ENCODE measurements at regions not wholly inside any gene's neighbourhood (a gene's known extent, or its start where the extent isn't known, plus 50 kb on each side); places are given as distances from the start of the nearest gene placed in this dataset.

DNA sequence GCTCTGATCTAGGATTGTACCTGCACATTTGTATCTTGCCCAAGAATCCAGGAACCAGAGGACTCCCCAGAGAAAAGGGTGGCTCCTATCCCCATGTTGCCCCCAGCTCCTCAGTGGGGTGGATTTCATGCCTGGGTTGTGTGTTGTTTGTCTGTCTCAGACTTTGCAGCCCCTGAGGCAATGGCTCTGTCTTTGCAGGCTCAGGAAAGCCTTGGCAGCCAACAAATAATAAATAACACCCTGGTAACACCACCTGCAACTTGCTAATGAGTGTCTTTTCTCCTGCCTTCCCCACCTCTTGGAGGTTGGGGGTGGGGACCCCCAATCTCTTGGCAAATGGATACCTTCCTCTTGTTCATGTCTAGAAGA is 65.2 kb upstream of the CISTR start:
- POLR2A ChIA-PET = no interaction called here

DNA sequence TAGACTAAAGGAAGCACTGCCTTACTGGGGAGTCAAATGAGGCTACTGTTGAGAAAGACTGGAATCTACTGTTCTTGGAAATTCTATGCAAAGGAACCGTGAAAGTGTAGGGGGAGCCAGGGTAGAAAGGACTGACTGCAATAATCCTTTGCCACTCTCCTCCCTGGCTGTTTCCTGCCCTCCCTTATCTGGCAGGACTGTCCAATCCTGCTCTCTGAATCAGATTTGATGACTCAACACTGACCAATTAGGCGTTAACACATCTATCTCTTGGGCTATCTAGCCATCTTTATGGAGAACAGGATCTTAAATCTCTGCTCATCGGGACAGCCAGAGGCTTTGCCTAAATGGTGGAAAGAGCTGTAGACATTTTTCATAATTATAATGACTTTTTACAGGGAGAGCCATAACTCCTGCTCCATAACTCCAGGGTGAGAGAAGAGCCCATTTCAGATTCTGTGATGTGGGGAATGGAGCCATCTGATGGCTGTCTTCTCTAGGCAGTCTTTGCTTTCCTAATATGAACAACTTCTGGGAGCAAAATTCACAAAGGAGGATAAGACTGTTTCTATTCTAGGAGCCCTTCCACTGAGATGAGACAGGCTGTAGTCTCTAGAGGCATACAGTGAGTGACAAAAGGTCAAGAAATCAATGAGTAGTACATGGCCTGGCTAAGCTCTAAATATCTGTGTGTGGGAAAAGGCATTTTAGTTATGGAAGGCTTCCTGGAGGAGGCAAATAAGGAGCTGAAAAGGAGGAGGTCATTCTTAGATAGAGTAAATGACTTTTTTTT is 68.9 kb upstream of the CISTR start:
- ChIA-PET CTCF (interaction anchor here (1.9 kb wide), 1 partner anchor 10 kb away, joined by 6 read pairs; no protein-coding TSS in a partner anchor), POLR2A (no interaction called here)
- H3K4me1 Mint-ChIP-seq (ENCODE audit: low read depth) = no peaks in the 10 kb centered on the region
- no peaks in the 10 kb centered on the region for H3K36me3 Mint-ChIP-seq (ENCODE audit: low read depth)
- DNase-seq (no peak), ATAC-seq (no peak)
- no peaks in the 10 kb centered on the region for H3K9me3 Mint-ChIP-seq (ENCODE audit: insufficient read depth)
- H3K27ac Mint-ChIP-seq = no peak overlapping the region
- peaks cover 53% of the 10 kb centered on the region for H3K27me3 Mint-ChIP-seq (ENCODE audit: low read depth)
- no peak overlapping the region for H3K4me3 Mint-ChIP-seq

More for the DNA sequence above, 65.2 kb upstream of the CISTR start:
- no peak for ATAC-seq
- Mint-ChIP-seq H3K27me3 (ENCODE audit: low read depth) (peaks cover 38% of the 10 kb centered on the region), H3K36me3 (ENCODE audit: low read depth) (no peaks in the 10 kb centered on the region), H3K4me1 (ENCODE audit: low read depth) (no peaks in the 10 kb centered on the region), H3K9me3 (ENCODE audit: insufficient read depth) (no peaks in the 10 kb centered on the region), H3K4me3 (no peak overlapping the region), H3K27ac (no peak overlapping the region)
- CTCF ChIA-PET = no interaction called here
- DNase-seq = no peak

DNA sequence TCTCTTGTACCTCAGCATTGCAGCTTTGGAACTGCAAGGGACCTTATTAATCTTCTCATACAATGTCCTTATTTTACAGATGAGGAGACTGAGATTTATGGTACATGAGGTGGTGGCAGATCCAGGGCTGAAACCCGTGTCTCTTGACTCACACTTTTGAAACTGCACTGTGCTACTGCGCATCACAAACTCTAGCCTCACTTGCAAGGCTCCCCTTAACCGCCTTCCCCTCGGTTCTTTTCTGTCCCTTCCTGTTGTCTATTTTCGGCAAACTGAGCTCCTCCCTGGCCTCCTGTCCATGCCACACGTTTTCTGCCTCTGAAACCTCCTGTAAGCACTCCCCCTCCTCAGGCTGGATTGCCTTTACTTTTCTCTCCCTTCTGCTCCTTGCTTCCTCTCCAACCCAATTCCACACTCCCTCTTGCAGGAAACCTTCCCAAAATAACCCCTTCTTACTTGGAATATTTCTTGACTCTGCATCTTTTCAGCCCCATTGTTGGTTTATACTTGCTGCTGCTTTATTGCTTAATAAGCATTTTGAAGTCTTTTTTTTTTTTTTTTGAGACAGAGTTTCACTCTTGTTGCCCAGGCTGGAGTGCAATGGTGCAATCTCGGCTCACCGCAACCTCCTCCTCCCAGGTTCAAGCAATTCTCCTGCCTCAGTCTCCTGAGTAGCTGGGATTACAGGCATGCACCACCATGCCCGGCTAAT is 72.4 kb upstream of the CISTR start:
- Mint-ChIP-seq H3K27ac (no peak overlapping the region), H3K4me1 (ENCODE audit: low read depth) (no peaks in the 10 kb centered on the region), H3K9me3 (ENCODE audit: insufficient read depth) (no peaks in the 10 kb centered on the region), H3K36me3 (ENCODE audit: low read depth) (no peaks in the 10 kb centered on the region), H3K4me3 (no peak overlapping the region), H3K27me3 (ENCODE audit: low read depth) (peaks cover 44% of the 10 kb centered on the region)
- POLR2A ChIA-PET = no interaction called here
- DNase-seq (no peak), ATAC-seq (no peak)
- CTCF ChIA-PET = no interaction called here

DNA sequence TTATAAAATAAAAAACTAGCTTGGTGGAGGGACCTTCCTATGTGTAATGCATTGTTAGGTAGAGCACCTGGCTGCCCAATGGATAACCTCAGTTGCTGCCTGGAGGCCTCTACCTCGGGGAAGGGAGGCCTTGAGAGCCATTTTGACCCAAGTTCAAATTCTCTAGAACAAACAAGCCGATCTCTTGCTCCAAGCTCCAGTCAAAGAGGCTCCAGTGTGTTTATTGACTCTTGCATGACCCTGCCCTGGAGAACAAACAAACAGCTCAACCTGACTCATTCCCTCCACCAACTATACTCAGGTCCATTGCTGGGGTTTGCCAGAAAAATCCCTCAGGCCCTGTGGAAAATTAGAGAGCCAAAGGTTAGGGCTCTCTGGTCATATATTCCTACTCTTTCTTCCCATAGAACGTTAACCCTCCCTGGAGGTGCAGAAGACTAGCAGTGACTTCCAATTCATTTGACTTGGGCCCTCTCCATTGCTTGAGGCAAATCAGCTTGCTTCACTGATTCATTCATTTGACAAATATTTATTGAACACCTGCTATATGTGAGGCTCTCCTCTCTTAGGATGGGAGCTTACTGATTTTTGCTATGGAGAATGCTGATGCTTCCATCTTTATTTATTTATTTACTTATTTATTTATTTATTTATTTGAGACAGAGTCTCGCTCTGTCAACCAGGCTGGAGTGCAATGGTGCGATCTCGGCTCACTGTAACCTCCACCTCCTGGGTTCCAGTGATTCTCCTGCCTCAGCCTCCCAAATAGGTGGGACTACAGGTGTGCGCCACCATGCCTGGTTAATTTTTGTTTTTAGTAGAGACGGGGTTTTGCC is 73.7 kb upstream of the CISTR start:
- H3K4me1 Mint-ChIP-seq (ENCODE audit: low read depth) = no peaks in the 10 kb centered on the region
- H3K27ac Mint-ChIP-seq = no peak overlapping the region
- ChIA-PET POLR2A (no interaction called here), CTCF (no interaction called here)
- H3K9me3 Mint-ChIP-seq (ENCODE audit: insufficient read depth) = no peaks in the 10 kb centered on the region
- peaks cover 35% of the 10 kb centered on the region for H3K27me3 Mint-ChIP-seq (ENCODE audit: low read depth)
- H3K4me3 Mint-ChIP-seq = no peak overlapping the region
- no peak for ATAC-seq
- H3K36me3 Mint-ChIP-seq (ENCODE audit: low read depth) = no peaks in the 10 kb centered on the region
- DNase-seq = no peak

DNA sequence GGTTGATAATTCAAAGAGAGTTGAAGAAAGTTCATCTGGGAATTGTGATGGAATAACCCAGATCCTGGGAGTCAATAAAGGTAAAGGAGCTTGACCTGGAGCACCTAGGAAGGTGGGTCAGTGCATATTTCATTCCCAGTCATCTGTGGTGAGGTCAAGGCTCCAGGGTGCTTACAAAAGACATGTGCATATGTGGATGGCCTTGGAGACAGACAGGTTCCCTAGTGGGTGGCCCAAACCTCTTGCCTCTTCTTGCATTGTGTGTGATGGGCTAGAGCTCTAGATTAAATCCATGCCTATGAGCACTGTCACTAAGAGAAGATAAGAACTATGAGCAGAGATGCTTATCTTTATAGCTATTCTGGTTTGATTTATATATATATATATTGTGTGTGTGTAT is 75.5 kb upstream of the CISTR start:
- H3K9me3 Mint-ChIP-seq (ENCODE audit: insufficient read depth) = no peaks in the 10 kb centered on the region
- H3K27ac Mint-ChIP-seq = no peak overlapping the region
- POLR2A ChIA-PET = no interaction called here
- no peaks in the 10 kb centered on the region for H3K36me3 Mint-ChIP-seq (ENCODE audit: low read depth)
- CTCF ChIA-PET = no interaction called here
- H3K4me1 Mint-ChIP-seq (ENCODE audit: low read depth) = no peaks in the 10 kb centered on the region
- DNase-seq (no peak), ATAC-seq (no peak)
- peaks cover 26% of the 10 kb centered on the region for H3K27me3 Mint-ChIP-seq (ENCODE audit: low read depth)
- no peak overlapping the region for H3K4me3 Mint-ChIP-seq

DNA sequence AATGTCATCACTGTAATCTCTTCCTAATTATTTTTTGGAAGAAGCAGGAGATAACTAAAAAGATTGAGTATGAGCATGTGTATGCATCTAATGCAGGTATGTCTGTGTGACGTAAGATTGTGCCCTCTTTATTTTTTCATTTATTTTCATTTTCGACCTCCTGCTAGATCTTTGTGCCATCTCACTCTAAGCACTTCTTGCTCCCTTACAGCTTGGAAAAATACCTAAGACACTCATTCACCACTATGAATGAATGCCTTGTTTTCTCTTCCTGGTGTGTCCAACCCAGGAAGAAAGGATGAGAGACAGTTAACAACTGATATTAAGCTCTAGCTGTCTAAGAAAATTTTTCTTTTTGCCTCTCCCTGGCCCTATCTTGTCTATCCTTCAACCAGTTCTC is 76.8 kb upstream of the CISTR start:
- Mint-ChIP-seq H3K9me3 (ENCODE audit: insufficient read depth) (no peaks in the 10 kb centered on the region), H3K4me1 (ENCODE audit: low read depth) (no peaks in the 10 kb centered on the region), H3K27ac (no peak overlapping the region), H3K36me3 (ENCODE audit: low read depth) (no peaks in the 10 kb centered on the region), H3K27me3 (ENCODE audit: low read depth) (peaks cover 22% of the 10 kb centered on the region), H3K4me3 (no peak overlapping the region)
- ChIA-PET POLR2A (no interaction called here), CTCF (no interaction called here)
- DNase-seq = no peak
- no peak for ATAC-seq

DNA sequence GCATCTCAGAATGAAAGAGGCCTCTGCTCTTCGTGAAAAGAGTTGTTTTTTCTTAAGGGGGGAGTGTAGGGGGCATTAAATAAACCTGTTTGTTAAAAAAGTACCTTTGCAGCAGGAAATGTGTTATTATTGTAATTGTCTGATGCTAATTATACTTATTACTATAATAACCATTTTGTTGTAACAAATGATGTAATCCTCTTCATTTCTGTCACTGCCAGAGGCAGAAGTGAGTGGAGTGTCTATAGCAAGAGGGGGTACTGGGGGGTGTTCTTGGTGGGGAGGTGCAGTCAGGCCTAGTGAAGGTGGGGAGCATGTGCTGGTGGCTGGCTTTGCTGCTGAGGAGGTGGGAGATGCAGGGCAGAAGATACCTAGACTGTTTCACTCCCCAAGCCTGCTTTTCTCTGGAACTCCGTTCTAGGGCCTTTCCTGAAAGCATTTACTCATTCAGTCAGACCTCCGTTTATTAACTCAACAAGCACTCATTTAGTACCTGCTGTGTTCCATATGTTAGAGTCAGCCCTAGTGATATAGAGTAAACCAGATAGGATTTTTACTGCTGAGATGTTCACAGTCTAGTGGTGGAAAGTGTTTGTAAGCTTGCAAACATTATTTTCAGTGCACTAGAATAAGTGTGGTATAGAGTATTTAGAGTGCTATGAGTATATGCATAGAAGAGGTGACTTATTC is 77.5 kb upstream of the CISTR start:
- CTCF ChIA-PET = no interaction called here
- no peak for DNase-seq
- POLR2A ChIA-PET = no interaction called here

DNA sequence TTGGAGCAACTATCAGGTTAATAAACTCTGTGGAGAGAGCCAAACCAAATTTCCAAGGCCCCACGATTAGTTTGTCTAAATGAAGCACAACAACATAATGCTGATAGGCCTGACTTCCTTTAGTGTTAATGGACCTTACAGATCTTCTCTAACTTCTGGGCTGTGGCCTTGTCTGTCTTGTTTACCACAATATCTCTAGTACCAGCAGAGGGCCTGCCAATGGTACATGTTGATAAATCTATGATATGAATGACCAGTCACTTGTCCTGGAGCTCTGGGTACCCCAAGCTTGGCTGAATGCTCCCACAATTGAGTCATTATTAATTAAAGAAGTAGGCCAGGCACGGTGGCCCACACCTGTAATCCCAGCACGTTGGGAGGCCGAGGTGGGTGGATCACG is 78.9 kb upstream of the CISTR start:
- H3K36me3 Mint-ChIP-seq (ENCODE audit: low read depth) = no peaks in the 10 kb centered on the region
- H3K27me3 Mint-ChIP-seq (ENCODE audit: low read depth) = peaks cover 31% of the 10 kb centered on the region
- no peaks in the 10 kb centered on the region for H3K4me1 Mint-ChIP-seq (ENCODE audit: low read depth)
- DNase-seq (no peak), ATAC-seq (no peak)
- H3K9me3 Mint-ChIP-seq (ENCODE audit: insufficient read depth) = no peaks in the 10 kb centered on the region
- no peak overlapping the region for H3K4me3 Mint-ChIP-seq
- POLR2A ChIA-PET = no interaction called here
- H3K27ac Mint-ChIP-seq = no peak overlapping the region
- CTCF ChIA-PET = interaction anchor here (0.7 to 1.8 kb wide), 3 partner anchors 10 to 73 kb away, joined by 3 to 6 read pairs (median 4); no protein-coding TSS in a partner anchor

More for the DNA sequence above, 77.5 kb upstream of the CISTR start:
- Mint-ChIP-seq H3K4me3 (no peak overlapping the region), H3K4me1 (ENCODE audit: low read depth) (no peaks in the 10 kb centered on the region), H3K27me3 (ENCODE audit: low read depth) (peaks cover 22% of the 10 kb centered on the region), H3K9me3 (ENCODE audit: insufficient read depth) (no peaks in the 10 kb centered on the region), H3K36me3 (ENCODE audit: low read depth) (no peaks in the 10 kb centered on the region), H3K27ac (no peak overlapping the region)
- ATAC-seq = no peak

DNA sequence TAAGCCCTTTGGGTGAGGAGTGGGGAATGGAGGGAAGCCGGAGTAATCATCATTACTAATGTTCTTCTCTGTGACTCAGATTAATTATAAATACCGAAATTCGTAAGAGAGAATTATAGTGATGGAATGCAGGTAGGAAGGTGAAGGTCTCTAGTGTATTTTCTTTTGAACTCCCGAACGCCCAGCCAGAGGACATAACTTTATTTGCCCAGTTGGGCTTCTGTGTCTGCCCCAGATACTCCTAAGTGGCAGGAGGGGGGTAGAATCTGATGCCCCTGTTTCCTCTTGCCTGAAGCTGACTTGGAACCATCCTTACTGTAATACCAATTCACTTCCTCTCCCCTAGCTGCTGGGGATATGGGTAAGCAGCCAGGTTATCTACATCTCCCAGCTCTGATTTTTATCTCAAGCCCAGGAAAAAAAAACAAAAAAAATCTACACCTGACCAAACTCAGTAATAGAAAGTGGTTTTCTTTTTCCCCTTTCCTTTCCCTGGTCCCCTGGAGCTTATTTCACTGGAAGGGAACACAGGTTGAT is 84.4 kb upstream of the CISTR start:
- H3K27me3 Mint-ChIP-seq (ENCODE audit: low read depth) = peaks cover 53% of the 10 kb centered on the region
- ChIA-PET POLR2A (interaction anchor here (0.6 kb wide), 1 partner anchor 41 kb away, joined by 3 read pairs; no protein-coding TSS in a partner anchor), CTCF (interaction anchor here (0.8 kb wide), 1 partner anchor 14 kb away, joined by 3 read pairs; no protein-coding TSS in a partner anchor)
- no peak overlapping the region for H3K27ac Mint-ChIP-seq
- no peaks in the 10 kb centered on the region for H3K4me1 Mint-ChIP-seq (ENCODE audit: low read depth)
- no peak for ATAC-seq
- H3K4me3 Mint-ChIP-seq = no peak overlapping the region
- H3K36me3 Mint-ChIP-seq (ENCODE audit: low read depth) = no peaks in the 10 kb centered on the region
- no peaks in the 10 kb centered on the region for H3K9me3 Mint-ChIP-seq (ENCODE audit: insufficient read depth)
- DNase-seq = no peak

DNA sequence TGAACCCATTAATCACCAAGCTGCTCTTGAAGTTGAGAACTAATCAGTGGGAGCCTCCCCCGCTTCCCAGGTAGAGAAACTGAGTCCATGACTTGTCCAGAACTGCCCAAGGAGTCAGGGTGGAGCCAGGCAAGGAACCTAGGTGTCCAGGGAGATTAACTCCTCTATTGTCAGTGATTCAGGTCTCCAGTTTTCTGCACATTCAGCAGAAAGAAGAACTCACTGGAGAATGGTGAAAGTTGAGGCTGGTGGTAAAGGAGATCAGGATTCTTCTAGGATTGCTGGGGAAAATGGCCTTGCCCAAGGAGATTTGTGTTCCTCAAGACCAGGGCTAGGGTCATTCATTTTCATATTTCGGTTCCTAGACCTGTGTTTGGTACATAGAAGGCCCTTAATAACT is 87.2 kb upstream of the CISTR start:
- CTCF ChIA-PET = interaction anchor here (1.2 kb wide), 1 partner anchor 137 kb away, joined by 3 read pairs; no protein-coding TSS in a partner anchor
- no peaks in the 10 kb centered on the region for H3K9me3 Mint-ChIP-seq (ENCODE audit: insufficient read depth)
- no peaks in the 10 kb centered on the region for H3K4me1 Mint-ChIP-seq (ENCODE audit: low read depth)

DNA sequence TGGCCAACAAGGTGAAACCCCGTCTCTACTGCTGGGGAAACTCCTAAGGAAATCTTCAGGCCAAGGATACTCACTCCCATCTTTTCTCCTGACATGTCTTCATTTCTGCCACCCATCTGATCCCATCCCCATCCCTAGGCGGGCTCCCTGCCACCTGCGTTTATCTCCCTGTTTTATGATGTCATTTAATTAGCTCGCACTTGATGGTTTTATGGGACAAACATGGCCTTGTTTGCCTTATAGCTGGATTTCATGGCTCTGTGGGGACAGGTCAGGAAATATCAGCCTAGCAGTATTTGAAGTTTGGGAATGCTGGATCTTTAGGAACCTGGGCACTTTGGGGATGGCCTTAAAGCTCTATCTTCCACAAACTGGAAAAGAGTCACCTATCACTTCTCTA is 88.5 kb upstream of the CISTR start:
- DNase-seq = no peak
- Mint-ChIP-seq H3K27ac (no peak overlapping the region), H3K9me3 (ENCODE audit: insufficient read depth) (no peaks in the 10 kb centered on the region), H3K27me3 (ENCODE audit: low read depth) (peaks cover 52% of the 10 kb centered on the region), H3K4me3 (no peak overlapping the region), H3K4me1 (ENCODE audit: low read depth) (no peaks in the 10 kb centered on the region), H3K36me3 (ENCODE audit: low read depth) (no peaks in the 10 kb centered on the region)
- ATAC-seq = no peak
- POLR2A ChIA-PET = no interaction called here
- CTCF ChIA-PET = interaction anchor here (1.2 kb wide), 1 partner anchor 138 kb away, joined by 3 read pairs; no protein-coding TSS in a partner anchor

More for the DNA sequence above, 87.2 kb upstream of the CISTR start:
- Mint-ChIP-seq H3K27me3 (ENCODE audit: low read depth) (peaks cover 55% of the 10 kb centered on the region), H3K36me3 (ENCODE audit: low read depth) (no peaks in the 10 kb centered on the region), H3K4me3 (no peak overlapping the region), H3K27ac (no peak overlapping the region)
- POLR2A ChIA-PET = no interaction called here
- DNase-seq = no peak
- no peak for ATAC-seq
